COR-L47 (cell line): ENCODE measurements at regions not wholly inside any gene's neighbourhood (a gene's known extent, or its start where the extent isn't known, plus 50 kb on each side); places are given as distances from the start of the nearest gene placed in this dataset.
"Not testable (repeated sequence)": the region's sequence is repeated elsewhere in the genome, so short reads cannot be mapped to it uniquely, and the experiment has no call there.

Experiments used
- DNase-seq: peaks from one replicate; lab custom pipeline; 2025; lab: John Stamatoyannopoulos, UW

- DNase-seq, result not testable (repeated sequence)
Measured at GRCh38 chr21:13812191-13812590, 202.6 kb downstream of the POTED start.

GRCh38 chr21:13810559-13810958, 201.0 kb downstream of the POTED start:
- not testable (repeated sequence) for DNase-seq

GRCh38 chr21:13806444-13806843, 196.9 kb downstream of the POTED start:
- not testable (repeated sequence) for DNase-seq

- not testable (repeated sequence) for DNase-seq
Measured at GRCh38 chr21:13802757-13803156, 193.2 kb downstream of the POTED start.
